DMS153 (cell line): ENCODE measurements at regions not wholly inside any gene's neighbourhood (a gene's known extent, or its start where the extent isn't known, plus 50 kb on each side); places are given as distances from the start of the nearest gene placed in this dataset.

Source experiments
- DNase-seq: peaks from one replicate; lab custom pipeline; 2025; lab: John Stamatoyannopoulos, UW

DNA sequence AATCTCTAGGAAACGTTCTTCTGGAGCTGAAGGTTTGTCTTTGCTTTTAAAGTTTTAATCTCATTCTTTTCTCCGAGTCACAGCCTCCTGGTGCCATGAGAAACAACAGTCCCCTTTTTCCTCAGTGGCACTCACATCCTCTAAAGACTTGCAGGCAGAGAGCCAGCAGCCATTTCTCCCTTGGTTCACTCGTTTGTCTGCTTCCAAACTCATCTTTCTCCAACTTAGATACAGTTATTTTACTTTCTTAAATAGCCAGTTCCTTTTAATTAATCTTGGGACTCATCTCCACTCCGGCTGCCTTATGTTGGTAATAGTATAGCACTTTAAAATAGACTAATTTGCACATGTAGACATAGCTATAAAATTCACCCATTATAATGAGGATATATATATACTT is 555.2 kb downstream of the FGF9 start:
- DNase-seq = no peak

DNA sequence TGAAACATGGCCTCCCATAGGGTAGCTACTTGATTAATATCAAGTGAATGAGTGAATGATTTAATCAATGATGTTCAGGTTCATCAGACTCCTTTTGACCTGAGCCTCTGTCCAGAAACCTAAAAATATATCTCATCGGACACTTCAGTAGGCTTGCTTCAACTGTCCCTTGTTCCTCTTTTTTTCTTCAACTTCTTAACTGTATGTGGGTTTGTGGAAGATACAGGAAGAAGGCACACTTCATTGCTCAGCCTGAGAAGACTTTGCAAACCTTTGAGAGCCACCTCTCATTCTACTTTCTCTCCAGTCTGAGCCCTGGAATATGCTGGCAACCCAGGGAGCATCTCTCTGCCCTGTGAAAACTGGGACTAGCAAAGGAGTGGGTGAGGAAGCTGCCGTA is 557.0 kb downstream of the FGF9 start:
- DNase-seq = no peak

DNA sequence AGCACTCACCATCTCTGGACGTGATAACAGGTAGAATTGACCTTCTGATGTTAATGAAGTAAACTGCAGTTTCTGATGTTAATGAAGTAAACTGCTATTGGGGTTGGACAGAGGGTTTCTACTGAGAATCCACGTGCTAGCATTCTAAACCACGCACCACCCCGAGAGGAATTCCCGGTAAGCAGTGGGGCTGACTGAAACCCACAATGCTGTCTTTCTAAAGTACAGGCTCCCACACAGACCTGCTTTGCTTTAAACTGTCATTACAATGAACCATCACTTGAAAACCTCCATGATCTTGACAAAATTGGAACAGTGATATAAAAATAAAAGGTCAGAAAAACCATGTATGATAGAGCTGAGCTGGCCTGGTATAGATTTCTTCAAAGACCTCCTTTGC is 559.0 kb downstream of the FGF9 start:
- no peak for DNase-seq

DNA sequence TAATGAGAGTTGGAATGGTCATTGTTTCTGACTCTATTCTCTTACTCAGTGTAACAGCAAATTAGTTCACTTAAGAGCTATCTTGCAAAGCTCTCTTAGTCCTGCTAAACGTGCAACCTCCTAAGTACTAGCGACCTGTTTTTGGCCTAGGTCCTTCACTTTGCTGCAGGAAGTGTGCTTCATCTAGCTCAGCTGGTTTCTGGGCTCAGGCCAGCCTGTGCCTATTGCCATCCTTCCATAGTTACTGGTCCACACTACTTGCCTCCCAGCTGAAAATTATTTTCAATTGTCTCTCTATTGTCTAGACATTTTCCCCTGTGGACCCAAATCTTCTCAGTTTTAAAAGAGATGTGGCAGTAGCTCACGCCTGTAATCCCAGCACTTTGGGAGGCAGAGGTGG is 561.3 kb downstream of the FGF9 start:
- peak; percentile 20 for DNase-seq

DNA sequence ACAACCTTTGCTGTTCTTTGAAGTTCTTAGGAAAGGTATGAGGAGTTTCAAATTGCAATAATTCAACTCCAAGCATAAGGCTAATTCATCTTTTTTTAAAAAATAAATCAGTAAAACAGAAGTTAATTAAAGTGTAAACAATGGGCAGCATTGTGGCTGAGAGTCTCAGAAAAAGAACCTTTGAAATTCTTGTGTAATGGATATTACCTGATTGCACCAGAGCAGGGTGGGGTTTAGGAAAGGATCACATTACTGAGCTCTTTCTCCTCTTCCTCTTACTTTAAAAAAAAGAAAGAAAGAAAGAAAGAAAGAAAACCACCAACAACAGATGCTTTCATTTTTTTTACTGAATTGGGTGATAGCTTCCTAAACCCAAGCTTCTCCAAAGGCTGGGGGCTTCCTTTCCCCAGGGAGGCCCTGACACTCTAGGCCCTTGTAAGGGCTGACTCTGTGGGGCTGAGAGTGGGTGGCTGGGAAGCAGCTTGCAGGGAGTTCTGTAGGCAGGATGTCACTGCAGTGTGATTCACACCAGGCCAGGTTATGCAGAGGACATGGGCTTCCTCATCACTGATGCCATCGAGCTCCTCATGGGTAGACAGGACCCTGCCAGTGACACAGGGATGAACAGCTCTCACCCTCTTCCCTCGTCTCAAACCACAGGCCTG is 564.5 kb downstream of the FGF9 start:
- DNase-seq = no peak

DNA sequence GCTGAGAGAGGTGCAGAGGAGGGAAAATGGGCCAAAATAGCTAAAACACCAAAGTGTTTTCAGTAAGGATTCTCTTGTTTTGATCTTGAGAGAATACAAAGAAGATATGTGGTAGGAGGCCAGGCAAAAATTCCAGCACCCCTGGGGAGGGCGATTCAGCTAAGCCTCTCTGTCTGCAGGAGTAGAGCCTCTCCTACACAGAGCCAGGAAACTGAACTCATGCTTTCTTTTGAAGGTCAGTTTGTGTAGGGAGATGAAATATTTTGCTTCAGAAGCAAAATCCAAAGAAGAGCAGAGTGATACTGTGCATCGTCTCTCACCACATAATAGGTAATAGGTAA is 565.0 kb downstream of the FGF9 start:
- no peak for DNase-seq

DNA sequence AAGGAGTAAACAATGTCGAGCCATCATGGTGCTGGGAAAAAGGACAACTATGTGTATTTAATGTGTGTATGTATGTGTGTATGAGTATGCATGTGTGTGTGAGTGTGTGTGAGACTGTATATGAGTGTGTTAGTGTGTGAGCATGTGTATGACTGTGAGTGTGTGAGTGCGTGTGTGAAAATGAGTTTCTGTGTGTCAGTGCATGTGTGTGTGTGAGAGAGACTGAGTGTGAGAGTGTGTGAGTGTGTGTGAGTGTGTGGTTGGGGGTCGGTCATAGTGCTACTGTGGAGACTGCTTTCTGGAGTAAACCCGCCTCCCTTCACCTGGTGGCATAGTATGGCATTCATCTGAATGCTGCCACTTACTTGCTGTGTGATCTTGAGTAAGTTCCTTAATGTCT is 567.4 kb downstream of the FGF9 start:
- no peak for DNase-seq

DNA sequence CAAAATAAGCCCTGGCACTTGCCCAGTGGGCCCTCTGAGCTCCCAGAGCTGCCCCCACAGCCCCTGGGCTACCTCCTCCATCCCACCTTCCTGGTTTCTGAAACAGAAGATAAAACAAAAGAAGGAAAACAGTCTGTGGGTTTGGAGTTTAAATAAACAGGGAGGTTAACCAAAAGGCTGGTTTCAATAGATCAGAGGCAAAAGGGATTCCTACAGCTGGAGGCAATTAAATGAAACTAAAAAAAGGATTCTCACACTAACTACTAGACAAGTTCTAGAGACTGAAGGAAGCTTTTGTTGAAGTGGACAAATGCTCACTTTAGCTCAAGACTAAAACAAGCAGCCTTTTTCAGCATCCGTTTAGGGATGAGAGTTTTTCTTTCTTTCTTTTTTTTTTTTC is 569.8 kb downstream of the FGF9 start:
- no peak for DNase-seq

DNA sequence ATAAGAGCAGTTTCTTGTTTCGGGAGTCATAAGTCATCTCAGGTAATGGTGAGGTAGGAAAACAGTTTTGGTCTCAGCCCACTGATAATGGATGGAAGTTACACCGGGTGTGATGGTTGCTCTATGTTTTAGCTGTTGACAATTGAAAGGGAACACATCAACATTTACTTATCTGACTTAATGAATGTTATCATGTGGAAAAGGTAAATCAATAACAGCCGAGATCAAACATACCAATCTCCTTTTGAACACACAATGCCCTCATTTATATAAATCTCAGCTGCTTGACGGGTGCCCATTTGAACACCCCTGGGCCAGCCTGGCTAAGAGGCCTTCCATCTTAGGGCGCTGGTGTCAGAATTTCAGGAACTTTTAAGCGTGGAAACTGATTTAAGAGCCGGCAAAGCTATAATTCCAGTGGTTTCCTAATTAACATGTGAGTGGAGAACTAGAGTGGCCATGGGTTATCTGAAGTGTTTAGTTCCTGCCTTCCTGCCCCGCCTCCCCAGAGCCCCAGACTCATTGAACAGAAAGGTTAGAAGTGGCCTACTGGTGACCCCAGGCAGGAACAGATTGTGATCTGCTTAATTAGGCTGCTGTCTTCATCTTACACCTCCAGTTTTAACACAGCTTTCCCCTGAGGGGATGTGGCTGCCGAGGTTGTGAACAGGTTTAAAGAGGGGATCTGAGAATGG is 572.7 kb downstream of the FGF9 start:
- peak; percentile 9 for DNase-seq

DNA sequence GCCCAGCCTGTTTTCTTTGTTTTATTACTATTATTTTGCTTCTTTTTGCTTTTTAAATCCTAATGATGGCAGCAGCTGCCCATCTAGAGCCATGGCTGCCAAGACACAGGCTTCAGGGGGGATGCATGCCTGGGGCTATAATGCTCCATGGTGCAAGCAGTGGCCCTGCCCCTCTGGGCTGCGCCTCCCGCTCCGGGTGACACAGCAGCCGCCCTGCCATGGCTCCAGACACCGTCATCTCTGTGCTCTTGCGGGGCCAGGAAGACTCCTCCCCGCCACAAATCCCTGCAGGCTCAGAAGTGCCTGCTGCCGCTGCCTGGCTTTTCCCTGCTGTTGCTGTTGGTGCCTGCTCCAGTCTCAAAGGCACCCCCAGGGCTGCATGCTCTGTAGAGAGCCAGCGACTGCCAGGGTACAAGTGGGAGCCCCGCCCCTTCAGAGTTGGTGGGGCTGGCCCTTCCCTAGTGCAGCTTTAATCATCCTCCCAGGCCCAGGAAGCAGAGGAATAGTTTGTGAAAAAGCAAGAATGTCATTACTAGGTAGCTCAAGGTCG is 581.5 kb downstream of the FGF9 start:
- no peak for DNase-seq

DNA sequence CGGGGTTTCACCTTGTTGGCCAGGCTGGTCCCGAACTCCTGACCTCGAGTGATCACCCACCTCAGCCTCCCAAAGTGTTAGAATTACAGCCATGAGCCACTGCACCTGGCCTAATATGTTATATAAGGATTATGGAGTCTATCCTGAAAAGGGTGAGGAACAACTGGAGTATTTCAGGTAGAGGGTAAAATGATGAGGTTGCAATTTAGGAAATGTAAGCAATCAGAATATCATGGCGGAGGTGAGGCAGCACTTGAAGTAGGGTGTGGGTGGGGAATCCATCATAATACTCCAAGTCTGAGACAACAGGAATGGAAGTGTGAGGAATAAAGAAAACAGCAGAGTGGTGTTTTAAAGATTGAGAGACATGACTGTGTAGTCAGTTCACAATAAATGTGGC is 582.2 kb downstream of the FGF9 start:
- no peak for DNase-seq

DNA sequence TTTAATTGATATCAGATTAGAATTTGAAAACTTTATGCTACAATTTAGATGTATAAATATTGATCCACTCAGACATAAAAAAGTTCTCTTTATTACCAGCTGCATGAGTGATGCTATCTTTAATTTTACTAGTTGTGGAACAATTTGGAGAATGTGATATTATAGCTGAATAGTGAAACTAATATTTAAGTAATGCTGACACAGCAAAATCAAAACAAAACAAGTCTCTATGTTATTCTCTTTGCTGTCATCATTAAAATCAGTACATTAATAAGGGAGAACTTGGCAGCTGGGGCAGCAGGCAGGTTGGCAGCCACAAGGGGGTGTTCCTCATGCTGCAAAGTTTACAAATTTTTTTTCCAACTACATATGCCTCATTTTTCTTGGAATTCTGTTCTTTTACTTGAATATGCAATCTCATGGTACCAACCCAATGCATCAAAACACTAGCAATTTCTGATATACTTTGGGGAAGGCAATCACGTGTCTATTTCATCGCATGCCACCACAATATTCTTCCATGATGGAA is 585.3 kb downstream of the FGF9 start:
- no peak for DNase-seq

DNA sequence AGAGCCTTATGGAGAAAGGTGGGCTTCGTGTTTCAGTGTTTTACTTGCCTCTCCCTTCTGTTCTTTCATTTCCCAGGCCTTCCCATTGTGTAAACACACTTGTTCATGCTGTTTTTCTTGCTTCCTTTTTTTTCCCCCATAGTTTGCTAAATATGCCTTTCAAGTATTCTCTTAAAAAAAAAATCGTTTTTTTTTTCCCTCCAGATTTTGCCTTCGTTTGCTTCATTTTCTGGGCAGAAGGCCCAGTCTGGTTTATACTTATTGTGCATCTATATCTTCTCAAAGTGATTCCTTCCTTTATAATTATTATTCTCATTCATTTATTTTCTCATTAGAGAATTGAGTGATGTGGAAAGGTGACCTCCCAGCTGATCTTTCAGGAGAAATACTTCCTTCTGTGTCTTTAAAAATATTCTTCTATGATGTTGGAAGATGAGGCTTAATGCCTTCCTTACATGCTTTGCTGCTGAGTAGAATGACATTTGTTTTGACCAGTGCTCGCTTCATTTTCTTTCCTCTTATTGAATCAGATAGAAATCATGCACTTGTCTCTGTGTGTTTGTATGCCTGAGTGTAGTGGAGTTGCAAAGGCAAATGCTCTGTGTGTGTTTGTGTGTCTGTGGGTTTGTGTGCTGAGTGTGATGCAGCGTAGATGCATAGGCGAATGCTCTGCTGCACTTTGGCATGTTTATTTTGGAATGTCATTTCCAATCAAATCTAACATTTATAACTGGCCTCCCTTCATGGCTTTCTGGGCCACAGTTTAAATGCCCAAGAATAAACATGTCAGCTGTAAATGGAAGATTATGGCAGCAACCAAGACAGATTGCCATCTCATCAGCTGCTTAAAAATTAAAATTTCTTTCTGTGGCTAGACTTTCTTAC is 591.4 kb downstream of the FGF9 start:
- DNase-seq = no peak

DNA sequence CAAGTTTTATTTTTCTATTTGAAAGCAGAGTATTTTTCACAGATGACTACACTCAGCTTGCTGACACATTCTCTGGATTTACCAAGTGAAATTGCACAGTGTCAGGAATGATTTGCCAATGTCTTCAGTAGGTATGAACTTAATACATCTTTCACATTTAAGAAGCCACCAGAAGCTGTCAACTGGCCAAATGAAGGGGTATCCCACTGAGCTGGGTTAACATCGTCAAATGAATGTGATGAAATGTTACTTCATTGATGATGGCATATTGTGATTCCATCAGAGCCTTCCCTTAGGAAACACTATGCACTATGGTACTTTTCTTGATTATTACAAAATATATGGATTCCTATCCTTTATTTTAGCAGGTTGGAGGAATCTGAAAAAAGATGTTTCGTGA is 592.3 kb downstream of the FGF9 start:
- no peak for DNase-seq

DNA sequence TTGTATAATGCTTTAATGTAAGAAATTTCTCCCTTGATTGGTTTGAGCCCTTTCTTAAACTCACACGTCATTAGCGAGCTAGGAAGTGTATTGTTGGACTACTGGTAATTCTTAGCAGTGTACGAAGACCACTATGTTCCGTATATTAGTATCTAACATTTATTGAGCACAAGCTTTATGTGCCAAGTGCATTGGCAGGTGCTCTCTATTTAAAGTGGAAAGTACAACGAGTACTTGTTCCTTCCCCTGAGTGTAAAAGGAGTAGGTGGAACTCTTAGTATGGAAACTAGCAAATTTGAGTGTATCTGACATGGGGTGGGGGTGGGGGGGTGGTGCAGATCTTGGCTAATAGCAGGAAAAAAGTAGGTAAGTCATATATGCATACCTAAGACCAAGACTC is 594.7 kb downstream of the FGF9 start:
- no peak for DNase-seq

DNA sequence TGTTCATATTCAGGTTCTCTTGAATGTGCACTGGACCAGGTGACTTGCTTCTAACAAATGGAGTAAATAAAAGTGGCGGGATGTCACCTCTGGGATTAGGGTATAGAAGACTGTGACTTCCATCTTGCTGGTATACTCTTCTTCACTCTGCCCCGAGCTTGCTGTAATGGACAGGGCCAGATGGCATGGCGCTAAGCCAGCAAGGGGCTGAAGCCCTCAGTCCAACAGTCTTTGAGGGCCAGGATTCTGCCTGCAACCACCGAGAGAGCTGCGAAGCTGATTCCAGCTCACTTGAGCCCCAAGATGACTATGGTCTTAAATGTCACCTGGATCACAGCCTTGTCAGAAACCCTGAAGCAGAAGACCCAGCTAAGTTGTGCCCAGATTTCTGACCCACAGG is 600.0 kb downstream of the FGF9 start:
- DNase-seq = no peak

DNA sequence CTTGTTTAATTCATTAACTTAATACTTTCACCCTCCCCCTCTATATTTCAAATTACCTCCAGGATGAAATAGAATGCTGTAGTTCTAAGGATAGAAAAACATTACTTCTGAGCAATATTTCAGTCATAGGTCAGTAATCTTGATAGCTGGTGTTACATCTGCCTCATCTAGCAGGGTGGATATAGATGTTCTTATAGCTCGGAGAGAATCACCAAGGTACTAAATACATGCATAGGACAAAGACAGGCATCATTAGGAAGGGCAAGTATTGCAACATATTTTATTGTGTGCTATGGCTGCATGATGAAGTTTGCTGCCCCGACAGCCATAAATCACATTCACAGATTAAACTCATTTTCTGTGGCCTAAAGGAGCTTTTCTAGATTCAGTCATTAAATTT is 601.0 kb downstream of the FGF9 start:
- DNase-seq = no peak

DNA sequence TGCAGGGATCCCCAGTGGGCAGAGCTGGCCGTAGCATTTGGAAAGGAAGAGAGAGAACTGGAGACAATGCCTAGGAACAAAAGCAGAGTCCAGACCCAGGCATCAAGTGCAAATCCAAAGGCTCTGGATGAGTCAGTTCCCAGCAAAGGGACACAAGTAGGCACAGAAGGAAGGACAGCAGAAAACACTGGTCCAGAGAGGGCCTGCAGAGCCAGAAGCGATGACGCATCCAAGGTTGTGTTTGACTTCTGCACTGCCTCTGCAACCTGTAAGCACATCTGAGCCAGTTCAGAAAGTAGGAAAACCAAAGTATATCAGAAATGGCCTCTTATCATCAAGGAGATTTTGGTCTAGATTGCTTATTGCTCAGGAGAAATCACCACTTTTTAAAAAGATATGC is 604.5 kb downstream of the FGF9 start:
- no peak for DNase-seq

DNA sequence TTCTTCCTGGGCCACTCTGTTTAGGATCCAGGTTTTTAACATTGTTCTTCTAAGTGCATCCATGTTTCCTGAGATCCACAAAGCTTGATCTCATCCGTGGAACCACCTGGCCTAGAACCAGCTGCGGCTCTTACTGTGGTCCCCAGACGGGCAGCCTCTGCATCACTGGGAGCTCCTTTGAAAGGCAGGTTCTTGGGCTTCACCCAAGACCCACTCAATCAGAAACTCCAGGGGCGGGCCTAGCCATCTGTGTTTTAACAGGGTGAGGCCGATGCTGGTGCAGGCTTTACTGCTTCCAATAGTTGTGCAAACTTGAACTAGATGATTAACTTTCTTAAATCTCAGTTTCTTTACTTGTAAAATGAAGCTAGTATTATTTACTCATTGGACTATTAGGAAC is 605.7 kb downstream of the FGF9 start:
- no peak for DNase-seq

DNA sequence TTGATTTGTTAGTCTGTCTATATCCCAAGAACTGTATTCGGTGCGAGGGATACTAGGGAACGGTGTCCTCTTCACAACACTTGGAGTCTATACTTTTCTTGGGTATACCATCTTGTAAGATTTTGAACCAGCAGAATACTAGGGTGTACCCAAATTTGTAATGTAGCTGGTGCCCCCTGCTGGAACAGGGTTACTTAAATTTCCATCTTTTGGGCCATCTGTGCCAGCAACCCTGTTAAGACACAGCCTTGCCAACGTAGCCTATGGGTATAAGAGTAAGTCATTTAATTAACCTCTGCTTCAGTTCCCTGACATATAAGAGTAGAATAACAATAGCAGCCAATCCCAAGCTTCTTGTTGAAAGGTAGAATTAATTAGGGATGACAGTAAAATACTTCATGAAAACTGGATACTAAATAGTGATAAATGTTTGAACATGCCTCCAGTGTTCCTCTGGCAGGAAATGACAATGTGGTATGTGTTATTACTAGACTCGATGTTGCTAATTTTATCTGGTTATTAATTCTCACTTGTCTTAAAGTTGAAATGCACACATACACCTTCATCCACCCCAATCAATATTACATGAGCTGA is 607.6 kb downstream of the FGF9 start:
- DNase-seq = peak; percentile 3

DNA sequence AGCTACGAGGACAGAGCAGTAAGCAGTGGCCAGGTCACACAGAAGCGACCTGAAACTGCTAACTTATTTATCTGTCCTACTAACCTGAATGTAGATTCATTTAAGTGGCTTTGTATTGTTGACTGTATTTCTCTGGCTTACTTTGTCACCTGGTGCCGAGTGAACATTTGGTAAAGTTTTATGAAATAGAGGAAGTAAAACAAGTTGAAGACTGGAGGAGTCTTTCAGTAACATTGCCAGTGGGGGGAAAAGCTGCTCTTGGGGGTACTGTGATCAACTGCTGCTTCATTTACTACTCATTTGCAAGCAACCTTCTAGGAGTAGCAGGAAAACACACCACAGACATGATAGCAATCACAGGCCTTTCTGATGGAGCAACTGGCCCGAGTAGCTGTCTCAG is 615.0 kb downstream of the FGF9 start:
- DNase-seq = no peak

DNA sequence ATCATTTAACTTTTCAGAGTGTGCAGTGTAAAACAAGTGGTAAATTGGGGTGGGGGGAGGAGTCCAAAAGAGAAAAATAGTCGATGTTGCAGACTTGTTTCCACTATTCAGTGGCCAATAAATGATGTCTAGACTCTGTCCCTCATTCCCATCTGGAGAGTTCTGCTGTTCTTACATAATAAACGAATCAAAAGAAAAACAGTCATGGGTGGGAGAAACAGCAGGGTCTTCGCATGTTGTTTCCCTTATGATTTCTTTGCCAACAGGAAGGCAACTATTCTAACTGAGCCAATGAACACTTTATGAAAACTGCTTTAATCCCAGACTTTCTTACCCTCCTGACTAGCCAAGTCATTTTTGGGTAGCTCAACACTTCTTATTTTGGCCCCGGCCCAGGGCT is 615.5 kb downstream of the FGF9 start:
- DNase-seq = no peak
